ENCODE measurements at regions not wholly inside any gene's neighbourhood (a gene's known extent, or its start where the extent isn't known, plus 50 kb on each side); places are given as distances from the start of the nearest gene placed in this dataset.

DNA sequence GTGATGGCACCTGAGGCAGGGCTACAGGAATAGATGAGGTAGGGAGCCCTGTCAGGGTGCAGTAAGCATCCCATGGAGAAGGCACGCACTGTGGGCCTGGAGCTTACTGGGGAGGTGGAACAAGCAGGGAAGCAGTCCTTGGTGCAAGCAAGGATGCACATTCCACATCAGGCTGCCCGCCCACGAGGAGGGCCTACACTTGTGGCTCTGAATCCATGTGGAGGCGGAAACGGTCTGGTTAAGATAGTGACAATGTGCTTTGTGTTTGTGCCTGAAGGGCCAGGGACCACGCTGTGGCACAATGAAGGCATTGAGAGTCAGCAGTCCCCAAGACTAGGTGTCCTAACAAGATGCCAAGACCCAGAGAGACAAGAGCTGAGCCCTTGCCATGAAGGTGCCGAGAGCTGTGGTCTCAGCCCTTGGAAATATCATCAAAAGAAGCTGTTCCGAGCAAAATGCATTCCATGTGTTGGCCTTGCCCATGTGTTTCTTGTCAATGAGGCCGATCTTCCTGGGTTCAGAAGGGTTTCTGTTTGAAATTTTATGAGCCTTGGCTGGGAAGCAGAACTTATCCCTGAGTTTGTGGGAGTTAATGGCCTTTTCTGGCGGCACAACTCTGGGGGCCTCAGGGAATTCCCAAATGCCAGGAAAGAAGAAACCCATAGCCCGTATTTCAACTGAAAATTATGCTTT is 111.9 kb downstream of the NGF start:
- Histone ChIP-seq H3K27me3 (ENCODE audit: insufficient read depth, low read length) (no peaks in the 10 kb centered on the region), H3K79me2 (ENCODE audit: insufficient read depth, low read length) (no peaks in the 10 kb centered on the region), H2BK20ac (ENCODE audit: low read depth, low read length, poor library complexity, severe bottlenecking) (no peak overlapping the region), H2AFZ (ENCODE audit: low read length) (no peak overlapping the region), H2BK120ac (ENCODE audit: low read depth, low read length, poor library complexity, severe bottlenecking) (no peak overlapping the region), H3K18ac (ENCODE audit: insufficient read length, low read depth, low read length) (no peak overlapping the region), H3T11ph (ENCODE audit: low read length) (no peak overlapping the region), H4K91ac (ENCODE audit: insufficient read length, low read depth, low read length) (no peak overlapping the region), H2BK12ac (ENCODE audit: insufficient read length, low read depth, low read length) (no peak overlapping the region), H3K4me1 (ENCODE audit: insufficient read depth, low read length) (no peaks in the 10 kb centered on the region), H2BK15ac (ENCODE audit: low read depth, low read length) (no peak overlapping the region), H3K4ac (ENCODE audit: low read depth, low read length) (no peak overlapping the region), H3K56ac (ENCODE audit: insufficient read length, low read depth, low read length) (no peak overlapping the region), H3K9me3 (ENCODE audit: control insufficient read depth, low read depth, low read length) (no peaks in the 10 kb centered on the region), H4K8ac (replicated peaks; ENCODE audit: insufficient read length, low read depth, low read length) (no peak overlapping the region), H3K23ac (ENCODE audit: insufficient read length, low read depth, low read length) (no peak overlapping the region), H3K27ac (ENCODE audit: insufficient read length, low read depth, low read length) (no peak overlapping the region), H3K4me2 (ENCODE audit: insufficient read depth, insufficient read length, low read length) (no peak overlapping the region), H3K9ac (ENCODE audit: extremely low read depth, insufficient read length, low read length) (no peak overlapping the region), H4K20me1 (ENCODE audit: control insufficient read depth, insufficient read depth, insufficient read length) (no peaks in the 10 kb centered on the region), H3K23me2 (ENCODE audit: insufficient read length, low read depth, low read length, poor library complexity, severe bottlenecking) (no peaks in the 10 kb centered on the region), H4K5ac (ENCODE audit: insufficient read length, low read depth, low read length) (no peak overlapping the region), H3K79me1 (ENCODE audit: insufficient read depth, low read depth, low read length, poor library complexity, severe bottlenecking) (no peaks in the 10 kb centered on the region), H3K14ac (ENCODE audit: insufficient read depth, low read length) (no peak overlapping the region), H2BK5ac (ENCODE audit: insufficient read length, low read length) (no peak overlapping the region), H2AK5ac (ENCODE audit: insufficient read length, low read length) (no peak overlapping the region)
- H3K4me3 Mint-ChIP-seq = no peak overlapping the region
- no peaks in the 10 kb centered on the region for H3K27me3 Mint-ChIP-seq (ENCODE audit: low read depth)
- H3K4me1 Mint-ChIP-seq = peaks cover 6% of the 10 kb centered on the region in 2 experiments
- H3K27ac Mint-ChIP-seq = no peak overlapping the region
- H3K9me3 Mint-ChIP-seq = no peaks in the 10 kb centered on the region
- DNase-seq = no peak
- TF ChIP-seq, protein P1, sequence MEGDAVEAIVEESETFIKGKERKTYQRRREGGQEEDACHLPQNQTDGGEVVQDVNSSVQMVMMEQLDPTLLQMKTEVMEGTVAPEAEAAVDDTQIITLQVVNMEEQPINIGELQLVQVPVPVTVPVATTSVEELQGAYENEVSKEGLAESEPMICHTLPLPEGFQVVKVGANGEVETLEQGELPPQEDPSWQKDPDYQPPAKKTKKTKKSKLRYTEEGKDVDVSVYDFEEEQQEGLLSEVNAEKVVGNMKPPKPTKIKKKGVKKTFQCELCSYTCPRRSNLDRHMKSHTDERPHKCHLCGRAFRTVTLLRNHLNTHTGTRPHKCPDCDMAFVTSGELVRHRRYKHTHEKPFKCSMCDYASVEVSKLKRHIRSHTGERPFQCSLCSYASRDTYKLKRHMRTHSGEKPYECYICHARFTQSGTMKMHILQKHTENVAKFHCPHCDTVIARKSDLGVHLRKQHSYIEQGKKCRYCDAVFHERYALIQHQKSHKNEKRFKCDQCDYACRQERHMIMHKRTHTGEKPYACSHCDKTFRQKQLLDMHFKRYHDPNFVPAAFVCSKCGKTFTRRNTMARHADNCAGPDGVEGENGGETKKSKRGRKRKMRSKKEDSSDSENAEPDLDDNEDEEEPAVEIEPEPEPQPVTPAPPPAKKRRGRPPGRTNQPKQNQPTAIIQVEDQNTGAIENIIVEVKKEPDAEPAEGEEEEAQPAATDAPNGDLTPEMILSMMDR (conservative IDR thresholded peaks at IDR 0.05) = no peak
- WGBS (ENCODE audit: extremely low coverage, insufficient read length, low lambda C conversion rate) = no CpG with 5 or more reads among the region's 11 CpGs
- no peaks in the 10 kb centered on the region for H3K36me3 Mint-ChIP-seq (ENCODE audit: insufficient read depth in 1 of 3, low read depth in 3 of 3)
